GM18502 (cell line): ENCODE measurements at regions not wholly inside any gene's neighbourhood (a gene's known extent, or its start where the extent isn't known, plus 50 kb on each side); places are given as distances from the start of the nearest gene placed in this dataset.
"Not testable (repeated sequence)": the region's sequence is repeated elsewhere in the genome, so short reads cannot be mapped to it uniquely, and the experiment has no call there.

Experiments used
- ATAC-seq: cut with Tn5 transposase; IDR thresholded peaks from one replicate; pipeline ENCODE4 v1.9.1; 2021; ENCODE audit warnings: mild to moderate bottlenecking; ENCODE audit not compliant: unreplicated experiment, poor library complexity

- no peak for ATAC-seq
Observed at GRCh38 chr6:839201-839600, 146.3 kb upstream of the EXOC2 start.

DNA sequence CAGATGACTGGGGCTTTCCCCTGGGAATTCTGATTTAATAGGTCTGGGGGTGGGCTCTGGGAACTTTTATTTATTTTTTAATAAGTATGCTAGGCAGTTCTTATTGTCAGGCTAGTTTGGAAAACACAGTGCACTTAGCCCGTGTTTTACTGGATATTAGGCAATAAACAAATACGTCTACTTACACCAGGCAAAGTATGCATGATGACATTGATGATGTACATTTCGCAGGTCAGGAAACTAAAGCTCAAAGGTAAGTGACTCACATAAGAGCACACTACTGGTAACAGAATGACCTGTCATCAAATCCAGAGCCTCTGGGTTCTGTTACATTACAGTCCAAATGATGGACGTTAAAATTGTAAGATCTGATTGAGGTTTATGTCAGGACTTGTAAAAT, 144.4 kb upstream of the EXOC2 start:
- ATAC-seq, result no peak

DNA sequence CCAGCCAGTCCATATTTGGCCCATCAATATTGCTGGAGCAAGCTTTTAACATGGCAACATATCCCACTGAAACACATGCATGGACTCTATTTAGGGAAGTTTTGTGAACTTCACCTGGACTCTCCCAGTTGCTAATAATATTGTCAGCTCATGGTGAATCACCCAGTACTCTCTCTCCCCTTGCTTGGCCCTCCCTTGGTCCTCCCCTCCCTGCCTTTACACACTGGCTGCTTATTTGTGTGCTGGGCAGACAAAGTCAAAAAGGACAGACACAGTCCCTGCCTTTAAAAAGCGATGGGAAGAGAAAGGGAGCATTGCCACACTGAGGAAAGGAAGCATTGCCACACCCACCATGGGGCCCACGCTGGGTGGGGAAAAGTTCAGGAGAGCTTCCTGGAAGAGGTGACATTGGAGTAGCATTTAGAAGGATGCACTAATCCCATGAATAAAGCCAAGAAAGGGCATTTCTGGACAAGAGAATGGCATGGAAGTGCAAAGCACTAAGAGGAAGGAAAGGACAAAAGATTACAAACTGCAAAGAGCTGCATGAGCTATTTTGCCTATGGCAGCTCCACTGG, 143.4 kb upstream of the EXOC2 start:
- no peak for ATAC-seq

DNA sequence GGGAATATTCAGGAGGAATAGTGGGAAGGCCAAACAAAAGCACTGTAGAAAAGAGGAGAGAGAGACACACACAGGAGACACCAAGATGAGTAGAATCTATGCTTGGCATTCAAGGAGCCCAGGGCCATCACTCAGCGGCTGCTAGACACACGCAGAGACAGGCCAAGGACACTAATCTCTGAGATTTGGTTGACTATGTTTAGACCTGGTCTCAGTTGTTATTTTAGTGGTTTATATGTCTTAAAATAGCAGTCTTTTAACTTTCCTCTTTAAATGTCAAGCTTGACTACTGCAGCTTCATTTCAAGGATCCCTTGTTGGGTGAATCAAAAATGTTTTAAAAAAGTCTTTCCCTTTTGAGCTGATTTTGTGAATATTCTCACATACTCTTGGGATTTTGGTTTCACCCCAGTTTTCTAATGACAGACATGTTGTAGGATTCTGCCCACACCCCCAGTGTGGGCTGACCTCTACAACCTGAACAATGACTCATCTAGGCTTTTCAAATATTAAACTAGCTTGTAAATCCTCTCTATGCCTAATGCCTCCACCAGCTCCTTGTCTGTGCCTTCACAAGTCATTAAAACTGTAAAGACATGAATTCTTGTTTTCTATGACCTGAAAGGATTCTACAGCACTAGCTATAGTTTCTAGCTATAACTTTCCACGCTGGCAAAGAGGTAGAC, 142.7 kb upstream of the EXOC2 start:
- ATAC-seq, result no peak

DNA sequence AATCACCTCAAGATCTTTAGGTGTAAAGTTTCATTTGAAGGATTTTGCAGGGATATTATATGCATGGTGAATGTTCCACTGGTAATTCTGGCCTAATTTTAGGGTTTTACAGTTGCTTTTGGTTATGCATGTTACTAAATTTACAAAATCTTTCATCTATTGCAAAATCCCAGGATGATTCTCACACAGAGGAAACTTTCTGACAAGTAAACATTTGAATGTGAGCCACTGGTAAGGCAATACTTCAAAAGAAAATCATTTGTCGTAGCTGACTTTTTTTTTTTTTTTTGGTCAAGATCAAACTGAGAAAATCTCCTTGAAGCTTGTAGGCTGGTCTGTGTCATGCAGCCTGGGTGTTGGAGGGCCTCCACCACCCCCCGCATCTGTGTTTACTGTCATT, 141.9 kb upstream of the EXOC2 start:
- no peak for ATAC-seq

DNA sequence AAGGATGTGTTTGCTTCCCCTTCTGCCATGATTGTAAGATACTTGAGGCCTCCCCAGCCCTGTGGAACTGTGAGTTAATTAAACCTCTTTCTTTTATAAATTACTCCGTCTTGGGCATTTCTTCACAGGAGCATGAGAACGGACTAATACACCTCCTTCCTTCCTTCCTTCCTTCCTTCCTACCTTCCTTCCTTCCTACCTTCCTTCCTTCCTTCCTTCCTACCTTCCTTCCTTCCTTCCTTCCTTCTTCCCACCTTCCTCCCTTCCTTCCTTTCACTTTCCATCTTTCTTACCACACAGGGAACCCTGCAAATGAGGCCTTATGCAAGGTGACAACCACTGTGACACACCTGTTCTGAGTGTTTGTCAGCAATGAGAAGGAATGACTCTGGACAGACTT, 141.3 kb upstream of the EXOC2 start:
- no peak for ATAC-seq

DNA sequence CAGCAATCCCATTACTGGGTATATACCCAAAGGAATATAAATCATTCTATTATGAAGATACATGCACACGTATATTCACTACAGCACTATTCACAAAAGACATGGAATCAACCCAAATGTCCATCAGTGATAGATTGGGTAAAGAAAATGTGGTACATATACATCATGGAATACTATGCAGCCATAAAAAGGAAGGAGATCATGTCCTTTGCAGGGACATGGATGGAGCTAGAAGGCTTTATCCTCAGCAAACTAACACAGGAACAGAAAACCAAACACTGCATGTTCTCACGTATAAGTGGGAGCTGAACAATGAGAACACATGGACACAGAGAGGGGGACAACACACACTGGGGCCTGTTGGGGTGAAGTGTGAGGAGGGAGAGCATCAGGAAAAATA, 139.9 kb upstream of the EXOC2 start:
- ATAC-seq, result not testable (repeated sequence)

- no peak for ATAC-seq
Observed at GRCh38 chr6:830667-831327, 137.9 kb upstream of the EXOC2 start.

GRCh38 chr6:829656-830055, 136.7 kb upstream of the EXOC2 start:
- ATAC-seq, result no peak

GRCh38 chr6:827431-827830, 134.5 kb upstream of the EXOC2 start:
- no peak for ATAC-seq

GRCh38 chr6:819122-819521, 126.2 kb upstream of the EXOC2 start:
- ATAC-seq, result no peak

- ATAC-seq, result no peak
Observed at GRCh38 chr6:818196-818595, 125.3 kb upstream of the EXOC2 start.

GRCh38 chr6:816510-817084, 123.7 kb upstream of the EXOC2 start:
- no peak for ATAC-seq

GRCh38 chr6:815348-815738, 122.4 kb upstream of the EXOC2 start:
- no peak for ATAC-seq

DNA sequence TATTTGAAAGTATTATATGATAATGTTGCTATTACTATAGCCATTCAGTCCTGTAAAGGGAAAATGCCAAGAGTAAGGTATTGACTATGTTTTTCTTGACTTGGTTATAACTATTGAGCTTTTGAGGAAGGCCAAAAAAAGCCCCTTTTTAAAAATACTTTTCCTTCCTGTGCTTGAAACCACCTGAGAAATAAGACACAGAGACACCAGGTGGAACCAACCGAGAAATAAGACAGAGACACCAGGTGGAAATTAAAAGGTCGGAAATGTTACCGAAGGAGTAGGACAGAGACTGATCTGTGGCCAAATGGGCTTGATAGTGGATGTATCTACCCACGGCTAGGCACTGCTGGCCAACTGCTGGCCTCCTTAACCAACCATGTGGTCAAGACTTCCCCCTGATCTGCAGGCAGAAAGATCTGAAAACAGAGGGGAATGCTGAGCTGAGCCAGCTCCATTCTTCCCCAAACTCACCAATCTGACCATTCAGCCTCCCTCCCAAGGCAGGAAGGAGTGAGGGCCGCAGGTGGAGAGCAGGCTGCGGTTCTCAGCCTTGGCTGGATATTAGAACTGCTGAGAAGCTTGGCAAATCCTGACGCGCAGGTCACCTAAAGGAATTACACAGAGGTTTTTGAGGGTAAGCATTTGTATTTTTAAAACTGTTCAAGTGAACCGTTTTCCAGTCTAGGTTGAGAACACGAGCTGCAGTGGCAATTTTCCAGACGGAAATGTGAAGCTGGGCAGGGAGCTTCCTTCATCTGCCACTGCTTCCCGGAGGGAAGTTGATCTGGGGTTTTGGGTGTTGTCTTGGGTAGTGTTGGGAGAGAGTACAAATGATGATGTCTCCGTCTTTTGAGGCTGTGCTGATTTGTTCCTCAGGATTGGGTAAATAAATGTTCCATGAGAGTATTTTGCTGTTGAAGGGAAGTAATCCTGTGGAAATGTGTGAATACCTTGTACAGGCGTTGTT, 121.7 kb upstream of the EXOC2 start:
- ATAC-seq, result no peak

- ATAC-seq, result no peak
Observed at GRCh38 chr6:811831-812230, 118.9 kb upstream of the EXOC2 start.

DNA sequence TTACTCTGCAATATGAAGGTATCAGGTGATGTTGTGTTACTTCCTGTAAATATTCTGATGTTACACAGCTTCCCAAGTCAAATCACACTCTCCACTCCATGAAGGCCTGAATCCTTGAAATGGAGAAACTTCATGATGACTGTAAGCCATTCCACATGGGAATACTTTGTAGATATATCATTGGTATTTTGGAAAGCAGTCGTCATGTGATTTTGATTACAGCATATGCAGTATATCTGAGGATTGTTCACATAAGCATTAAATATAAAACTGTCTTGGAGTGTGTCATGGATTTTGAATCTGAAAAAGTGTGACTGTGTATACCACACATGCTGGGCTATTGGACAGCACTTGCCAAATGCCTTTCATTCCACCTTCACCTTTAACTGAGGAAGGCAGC, 118.3 kb upstream of the EXOC2 start:
- no peak for ATAC-seq

GRCh38 chr6:804771-805170, 111.8 kb upstream of the EXOC2 start:
- ATAC-seq, result no peak

DNA sequence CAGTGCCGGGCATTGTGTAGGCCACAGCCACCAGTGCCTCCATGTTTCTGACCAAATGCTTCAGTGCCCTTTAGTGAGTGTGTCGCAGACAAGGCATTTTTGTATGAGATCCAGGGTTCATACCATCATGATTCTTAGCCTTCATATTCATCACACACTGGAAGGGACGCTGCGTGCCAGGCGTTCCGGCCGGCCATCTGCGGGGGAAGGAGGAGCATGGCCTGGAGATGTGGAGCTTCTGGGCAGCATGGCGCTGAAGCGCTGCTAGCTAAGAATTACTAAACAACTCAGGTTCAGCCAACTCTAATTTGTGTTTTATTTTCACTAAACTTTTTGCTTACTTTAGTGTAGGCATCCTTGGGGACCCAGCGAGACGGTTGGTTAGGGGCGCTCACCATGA, 111.4 kb upstream of the EXOC2 start:
- no peak for ATAC-seq

DNA sequence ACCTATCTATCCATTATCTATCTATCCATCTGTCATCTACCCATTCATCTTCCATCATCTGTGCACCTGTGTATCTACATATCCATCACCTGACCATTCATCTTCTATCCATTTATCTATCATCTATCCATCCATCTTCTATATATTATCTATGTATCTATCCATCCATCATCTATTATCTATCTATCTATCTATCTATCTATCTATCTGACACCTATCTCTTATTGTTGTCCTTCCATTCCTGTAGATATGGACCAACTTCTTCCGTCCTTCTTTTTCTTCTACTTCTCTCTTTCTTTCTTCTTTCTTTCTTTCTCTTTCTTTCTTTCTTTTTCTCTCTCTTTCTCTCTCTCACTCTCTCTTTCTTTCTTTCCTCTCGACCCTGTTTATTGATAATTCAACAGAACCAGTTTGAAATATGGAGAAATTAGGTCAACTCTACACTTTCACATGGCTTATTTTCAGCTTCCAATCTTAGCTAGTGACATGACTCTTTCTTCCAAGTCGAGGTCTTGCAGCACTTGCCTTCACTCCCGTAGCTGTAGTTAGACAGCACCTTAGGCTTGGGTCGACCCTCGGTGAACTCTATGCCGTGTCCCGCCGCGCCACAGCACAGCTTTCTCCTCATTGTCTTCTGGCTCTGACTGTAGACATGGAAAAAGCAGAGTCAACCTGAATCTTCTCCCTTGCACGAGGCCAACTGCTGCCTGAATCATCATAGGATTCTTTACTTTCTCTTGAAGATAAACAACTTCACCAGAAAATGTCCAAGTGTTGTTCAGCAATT, 110.4 kb upstream of the EXOC2 start:
- ATAC-seq, result no peak
